ENCODE measurements at regions not wholly inside any gene's neighbourhood (a gene's known extent, or its start where the extent isn't known, plus 50 kb on each side); places are given as distances from the start of the nearest gene placed in this dataset.

- no peak for DNase-seq
- Histone ChIP-seq H3K4me1 (no peaks in the 10 kb centered on the region), H3K36me3 (no peaks in the 10 kb centered on the region), H3K27me3 (no peaks in the 10 kb centered on the region), H3K9me3 (no peaks in the 10 kb centered on the region), H3K27ac (no peak overlapping the region), H3K4me3 (peak overlapping the region; percentile 3 to 13)
- TF ChIP-seq CTCF (IDR thresholded peaks at IDR 0.05): no peak
- no peak for TF ChIP-seq POLR2A (IDR thresholded peaks at IDR 0.05)
- intact Hi-C loops (cut with DNase I; ENCODE audit: low total_unique reads): no loop called here
These were observed 361.0 kb downstream of the ADGRL2 start for GRCh38 chr1:82161700-82162141.

GRCh38 chr1:82160903-82161302 lies 360.2 kb downstream of the ADGRL2 start:
- intact Hi-C loops (cut with DNase I; ENCODE audit: low total_unique reads): no loop called here
- no peak overlapping the region for H3K4me3 ChIP-seq
- TF ChIP-seq POLR2A (IDR thresholded peaks at IDR 0.05) (no peak), CTCF (IDR thresholded peaks at IDR 0.05) (no peak)
- no peaks in the 10 kb centered on the region for H3K9me3 ChIP-seq
- no peak overlapping the region for H3K27ac ChIP-seq
- no peaks in the 10 kb centered on the region for H3K27me3 ChIP-seq
- no peaks in the 10 kb centered on the region for H3K4me1 ChIP-seq
- H3K36me3 ChIP-seq: no peaks in the 10 kb centered on the region
- no peak for DNase-seq

- no peaks in the 10 kb centered on the region for H3K9me3 ChIP-seq
- H3K4me1 ChIP-seq: no peaks in the 10 kb centered on the region
- H3K4me3 ChIP-seq: no peak overlapping the region
- intact Hi-C loops (cut with DNase I; ENCODE audit: low total_unique reads): no loop called here
- TF ChIP-seq CTCF (IDR thresholded peaks at IDR 0.05) (no peak), POLR2A (IDR thresholded peaks at IDR 0.05) (no peak)
- no peaks in the 10 kb centered on the region for H3K36me3 ChIP-seq
- no peak overlapping the region for H3K27ac ChIP-seq
- DNase-seq: no peak
- H3K27me3 ChIP-seq: no peaks in the 10 kb centered on the region
These were observed 359.3 kb downstream of the ADGRL2 start for GRCh38 chr1:82160036-82160435.

GRCh38 chr1:82158981-82159380 lies 358.2 kb downstream of the ADGRL2 start:
- no peak overlapping the region for H3K4me3 ChIP-seq
- H3K4me1 ChIP-seq: no peaks in the 10 kb centered on the region
- intact Hi-C loops (cut with DNase I; ENCODE audit: low total_unique reads): no loop called here
- H3K27ac ChIP-seq: no peak overlapping the region
- no peaks in the 10 kb centered on the region for H3K27me3 ChIP-seq
- TF ChIP-seq POLR2A (IDR thresholded peaks at IDR 0.05) (no peak), CTCF (IDR thresholded peaks at IDR 0.05) (no peak)
- H3K36me3 ChIP-seq: no peaks in the 10 kb centered on the region
- DNase-seq: no peak
- no peaks in the 10 kb centered on the region for H3K9me3 ChIP-seq

- Histone ChIP-seq H3K9me3 (no peaks in the 10 kb centered on the region), H3K27ac (no peak overlapping the region), H3K27me3 (no peaks in the 10 kb centered on the region), H3K4me1 (no peaks in the 10 kb centered on the region), H3K4me3 (no peak overlapping the region), H3K36me3 (no peaks in the 10 kb centered on the region)
- intact Hi-C loops (cut with DNase I; ENCODE audit: low total_unique reads): no loop called here
- no peak for DNase-seq
- no peak for TF ChIP-seq CTCF (IDR thresholded peaks at IDR 0.05)
- no peak for TF ChIP-seq POLR2A (IDR thresholded peaks at IDR 0.05)
These were observed 353.7 kb downstream of the ADGRL2 start for GRCh38 chr1:82154219-82154970.

All from uterus (tissue), 3 donors.